ENCODE measurements at regions not wholly inside any gene's neighbourhood (a gene's known extent, or its start where the extent isn't known, plus 50 kb on each side); places are given as distances from the start of the nearest gene placed in this dataset.
A peak's percentile ranks its signal among the peaks of the same experiment; 100 is the strongest.
"Not testable (repeated sequence)": the region's sequence is repeated elsewhere in the genome, so short reads cannot be mapped to it uniquely, and the experiment has no call there.

DNA sequence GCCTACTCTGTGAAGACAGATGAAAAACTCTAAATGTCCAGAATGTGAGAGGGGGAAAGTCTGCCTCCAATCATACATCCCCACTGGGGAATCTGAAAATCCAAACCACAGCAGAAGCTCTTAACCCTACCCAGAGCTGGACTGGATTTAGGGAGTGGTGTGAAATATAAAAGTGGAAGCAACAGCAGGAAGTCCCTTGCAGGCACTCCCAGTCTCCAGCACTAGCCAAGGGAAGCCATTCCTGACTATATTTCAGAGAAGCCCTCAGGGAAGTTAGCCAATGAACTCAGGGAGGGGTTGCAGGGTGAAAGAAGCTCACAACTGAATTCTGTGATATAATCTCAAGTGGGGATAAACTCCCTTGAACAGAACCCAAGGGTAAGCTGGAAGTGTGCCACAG is 51.5 kb downstream of the CRPPA start:
- no peak for DNase-seq

- DNase-seq: not testable (repeated sequence)
These were observed 52.0 kb downstream of the CRPPA start for GRCh38 chr7:16369309-16369708.

DNA sequence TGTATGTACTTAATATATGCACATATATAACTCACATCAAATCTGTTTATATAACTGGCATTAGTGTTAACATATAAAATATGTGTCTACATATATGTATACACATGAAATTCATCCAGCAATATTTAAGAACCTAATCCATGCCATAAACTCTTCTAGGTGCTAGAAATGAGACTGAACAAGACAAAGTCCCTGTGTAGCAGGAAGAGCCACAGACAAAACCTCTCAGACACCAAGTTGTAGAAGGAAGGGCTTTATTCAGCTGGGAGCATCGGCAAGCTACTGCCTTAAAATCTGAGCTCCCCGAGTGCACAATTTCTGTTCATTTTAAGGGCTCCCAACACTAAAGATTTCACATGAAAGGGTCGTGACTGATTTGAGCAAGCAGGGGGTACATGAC is 52.5 kb downstream of the CRPPA start:
- no peak for DNase-seq

- DNase-seq: no peak
These were observed 54.2 kb downstream of the CRPPA start for GRCh38 chr7:16367115-16367514.

GRCh38 chr7:16365952-16366351 is 55.4 kb downstream of the CRPPA start:
- DNase-seq: no peak

- no peak for DNase-seq
These were observed 56.2 kb downstream of the CRPPA start for GRCh38 chr7:16365177-16365576.

- DNase-seq: no peak
These were observed 62.1 kb downstream of the CRPPA start for GRCh38 chr7:16359216-16359615.

GRCh38 chr7:16357921-16358320 is 63.4 kb downstream of the CRPPA start:
- no peak for DNase-seq

DNA sequence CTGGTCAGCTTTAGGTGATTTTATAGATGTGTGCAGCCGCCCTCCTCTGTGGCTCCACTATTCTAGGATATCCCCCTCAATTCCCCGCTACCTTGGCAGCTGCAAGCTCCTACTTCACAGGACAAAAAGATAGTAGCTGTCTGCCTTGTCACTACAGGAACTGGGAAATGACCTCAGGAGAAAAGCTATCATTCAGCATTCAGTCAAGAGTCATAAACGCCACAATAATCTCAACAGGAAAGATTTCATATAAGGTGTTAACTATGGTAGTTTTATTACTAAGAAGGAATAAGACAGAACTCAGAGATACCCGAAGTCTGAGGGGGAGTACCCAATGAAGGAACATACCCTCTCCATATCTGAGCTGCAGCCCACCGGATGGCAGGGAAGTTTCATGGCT is 63.9 kb downstream of the CRPPA start:
- no peak for DNase-seq

DNA sequence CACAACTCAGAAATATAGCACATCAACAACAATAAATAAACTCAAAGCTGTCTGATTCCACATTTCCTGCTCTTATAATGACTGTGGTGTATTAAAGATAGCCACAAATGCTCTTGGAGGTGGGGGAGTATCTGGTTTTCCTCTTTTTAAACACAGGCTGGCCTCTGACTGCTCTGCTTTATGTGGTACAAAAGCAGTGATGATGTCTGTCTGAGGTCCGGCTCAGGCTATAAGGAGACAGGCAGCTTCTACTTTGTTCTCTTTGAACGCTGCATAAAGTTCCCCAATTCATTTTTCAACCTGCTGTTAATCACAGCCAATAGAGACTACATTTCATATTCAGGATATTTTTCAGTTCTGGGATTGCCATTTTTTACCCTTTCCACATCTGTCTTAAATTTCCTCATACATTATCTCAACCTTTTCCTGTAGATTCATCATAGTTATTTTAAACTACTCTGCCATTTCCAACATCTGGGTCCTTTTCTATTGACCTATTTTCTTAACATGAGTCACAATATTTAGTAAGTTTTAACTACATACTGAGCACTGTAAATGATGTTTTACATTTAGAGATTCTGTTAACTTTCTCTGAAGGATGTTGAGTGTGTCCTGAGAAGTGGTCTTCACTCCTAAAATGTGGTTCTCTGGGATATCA is 64.9 kb downstream of the CRPPA start:
- DNase-seq: no peak

DNA sequence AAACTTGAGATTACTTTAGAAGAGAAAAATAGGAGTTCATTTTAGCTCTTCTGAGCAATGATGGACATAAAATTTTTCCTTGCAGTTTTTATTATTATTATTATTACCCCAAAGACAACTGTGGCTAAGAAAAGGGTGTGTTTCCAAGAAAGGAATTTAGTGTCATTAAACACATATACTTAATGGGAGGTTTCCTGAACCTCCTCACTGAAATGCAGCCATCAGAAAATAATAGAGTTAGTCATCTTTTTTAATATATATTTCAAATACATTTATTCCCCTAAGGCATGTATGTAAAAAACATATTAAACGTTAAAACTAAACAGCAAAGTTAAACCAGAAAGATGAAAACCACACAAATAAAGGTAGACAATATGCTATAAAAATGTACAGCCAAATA is 66.8 kb downstream of the CRPPA start:
- DNase-seq: no peak

DNA sequence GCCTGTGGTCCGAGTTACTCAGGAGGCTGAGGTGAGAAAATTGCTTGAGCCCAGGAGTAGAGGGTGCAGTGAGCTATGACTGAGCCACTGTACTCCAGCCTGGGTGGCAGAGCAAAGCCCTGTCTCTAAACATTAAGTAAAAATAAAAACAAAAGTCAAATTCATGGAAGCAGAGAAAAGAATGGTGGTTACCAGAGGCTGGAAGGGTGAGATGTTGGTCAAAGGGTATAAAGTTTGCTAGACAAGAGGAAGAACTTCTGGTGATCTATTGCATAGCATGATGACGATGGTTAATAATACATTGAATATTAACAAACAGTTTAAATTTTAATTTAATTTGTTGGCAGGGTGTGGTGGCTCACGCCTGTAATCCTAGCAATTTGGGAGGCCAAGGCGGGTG is 68.1 kb downstream of the CRPPA start:
- DNase-seq: no peak

- no peak for DNase-seq
These were observed 70.7 kb downstream of the CRPPA start for GRCh38 chr7:16350634-16351033.

DNA sequence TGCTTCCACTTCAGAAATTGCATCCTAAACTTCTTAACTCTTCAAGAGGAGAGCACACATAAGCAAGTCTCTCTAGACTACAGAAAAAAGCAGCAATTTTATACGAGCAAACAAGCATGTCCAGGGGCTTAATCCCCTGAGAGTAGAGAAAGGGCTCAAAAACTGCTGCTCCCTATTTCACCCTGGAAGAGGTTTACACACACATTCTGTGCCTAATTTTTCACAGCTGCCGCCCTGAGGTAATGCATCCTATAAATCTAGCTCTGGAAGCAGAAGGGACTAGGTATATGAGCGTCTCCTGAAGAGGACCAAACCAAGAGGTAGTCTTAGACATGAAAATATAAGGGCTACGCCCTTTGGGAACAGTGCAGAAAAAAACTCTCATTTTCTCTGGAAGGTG is 73.1 kb downstream of the CRPPA start:
- no peak for DNase-seq

DNA sequence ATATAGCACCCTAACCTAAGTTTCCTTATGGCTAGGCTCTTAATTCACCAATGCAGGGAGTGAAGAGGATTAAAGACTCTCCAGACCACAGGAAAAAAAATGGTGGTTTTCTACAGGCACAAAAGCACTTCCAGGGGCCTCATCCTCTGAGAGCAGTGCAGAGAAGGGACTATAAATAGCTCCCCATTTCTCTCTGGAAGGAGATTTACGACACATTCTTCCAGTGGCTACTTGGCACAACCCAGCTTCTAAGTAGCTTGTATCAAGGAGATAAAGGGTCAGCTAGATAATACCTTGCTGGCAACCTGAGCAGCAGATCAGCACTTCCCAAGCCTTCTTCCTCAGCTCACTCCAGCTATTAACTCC is 73.5 kb downstream of the CRPPA start:
- DNase-seq: no peak

DNA sequence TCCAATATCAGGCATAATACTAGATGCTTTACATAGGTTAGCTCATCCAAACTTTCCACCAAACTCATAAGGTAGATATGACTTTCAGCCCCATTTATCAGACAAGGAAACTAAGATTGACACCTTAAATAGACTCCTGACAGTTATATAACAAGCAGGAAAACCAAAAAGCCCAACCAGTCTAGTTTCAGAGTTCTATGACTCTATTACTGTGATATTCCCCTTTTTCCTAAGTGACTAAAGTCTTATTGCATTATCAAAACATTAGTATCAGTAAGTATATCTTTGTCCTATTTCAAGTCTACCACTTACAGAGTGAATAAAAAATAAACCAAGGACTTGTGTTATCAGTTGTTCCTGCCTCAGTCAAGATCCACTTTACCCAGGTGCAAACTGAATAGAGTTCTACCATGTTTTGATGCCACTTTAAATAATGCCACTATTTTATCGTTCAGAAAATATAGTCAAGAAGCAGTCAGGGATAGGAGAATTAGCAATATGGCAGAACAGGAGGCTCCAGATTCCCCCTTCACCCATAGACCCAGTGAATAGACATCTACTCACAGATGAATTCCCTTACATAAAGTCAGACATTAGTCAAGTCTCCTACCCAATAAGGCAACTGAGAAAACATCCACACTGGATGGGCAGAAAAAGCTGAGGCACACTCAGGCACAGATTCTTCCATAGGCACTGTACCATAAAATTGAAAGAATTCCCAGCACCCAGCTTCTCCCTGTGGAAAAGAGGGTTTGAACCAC is 74.1 kb downstream of the CRPPA start:
- no peak for DNase-seq

GRCh38 chr7:16345979-16346958 is 75.1 kb downstream of the CRPPA start:
- peak; percentile 10 for DNase-seq

GRCh38 chr7:16344927-16345326 is 76.4 kb downstream of the CRPPA start:
- no peak for DNase-seq

- DNase-seq: no peak
These were observed 77.7 kb downstream of the CRPPA start for GRCh38 chr7:16343612-16344011.

DNA sequence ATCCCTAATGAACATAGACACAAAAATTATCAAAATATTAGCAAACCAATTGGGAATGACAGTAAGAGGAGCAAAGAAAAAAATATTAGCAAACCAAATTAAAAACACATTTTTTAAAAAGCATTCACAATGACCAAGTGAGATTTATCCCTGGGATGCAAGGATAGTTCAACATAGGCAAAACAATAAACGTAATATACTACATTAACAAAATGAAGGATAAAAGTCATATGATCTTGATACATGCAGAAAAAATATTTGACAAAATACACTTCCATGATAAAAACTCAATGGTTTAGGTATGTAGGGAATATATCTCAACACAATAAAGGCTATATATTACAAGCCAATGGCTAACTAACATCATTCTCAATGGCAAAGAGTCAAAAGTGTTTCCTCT is 83.3 kb downstream of the CRPPA start:
- DNase-seq: no peak

- no peak for DNase-seq
These were observed 95.2 kb downstream of the CRPPA start for GRCh38 chr7:16326106-16326505.

GRCh38 chr7:16323313-16323712 is 98.0 kb downstream of the CRPPA start:
- no peak for DNase-seq

- DNase-seq: no peak
These were observed 101.2 kb downstream of the CRPPA start for GRCh38 chr7:16320099-16320660.
